HG03139 (cell line): ENCODE measurements at regions not wholly inside any gene's neighbourhood (a gene's known extent, or its start where the extent isn't known, plus 50 kb on each side); places are given as distances from the start of the nearest gene placed in this dataset.

ENCODE experiments used
- ATAC-seq: cut with Tn5 transposase; IDR thresholded peaks from one replicate; pipeline ENCODE4 v1.9.1; 2021; ENCODE audit not compliant: unreplicated experiment

DNA sequence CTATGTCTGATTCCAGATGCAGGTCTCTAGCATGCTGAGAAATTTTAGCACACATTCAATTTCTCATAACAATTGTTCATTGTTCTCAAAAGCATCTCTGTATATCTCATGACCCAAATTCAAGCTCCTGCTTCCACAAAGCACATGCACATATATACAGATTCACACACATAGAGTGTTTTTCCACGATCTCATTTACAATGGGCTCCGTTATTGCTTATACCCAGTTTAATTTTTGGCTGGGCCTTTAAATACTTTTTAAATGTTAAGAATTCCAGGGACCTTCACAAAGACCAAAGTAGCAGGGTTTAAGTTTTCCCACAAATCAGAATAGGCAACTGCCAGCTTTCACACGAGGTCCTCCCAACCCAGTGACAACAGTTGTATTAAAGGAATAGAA lies 333.5 kb upstream of the SEMA6D start:
- no peak for ATAC-seq

- ATAC-seq = no peak
Observed at GRCh38 chr15:47384341-47384740, 333.0 kb upstream of the SEMA6D start.

DNA sequence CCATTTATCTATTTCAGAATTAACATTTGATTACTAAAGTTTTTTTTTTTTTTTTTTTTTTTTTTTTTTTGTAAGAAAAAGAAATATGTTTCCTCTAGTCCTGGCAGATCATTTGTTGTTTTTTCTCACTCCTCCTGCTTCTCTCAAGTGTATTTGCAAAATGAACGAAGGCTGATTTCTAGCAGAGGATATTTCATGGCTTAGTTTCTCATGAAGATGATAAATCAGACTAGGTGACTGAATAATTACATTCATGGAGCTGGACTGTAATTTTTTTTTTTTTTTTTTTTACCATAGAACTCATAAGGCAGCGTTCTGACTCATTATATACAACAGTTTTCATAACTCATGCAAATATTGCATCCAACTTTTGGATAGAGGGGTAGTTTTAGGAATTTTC lies 332.5 kb upstream of the SEMA6D start:
- no peak for ATAC-seq

- ATAC-seq = no peak
Observed at GRCh38 chr15:47386459-47386858, 330.8 kb upstream of the SEMA6D start.

DNA sequence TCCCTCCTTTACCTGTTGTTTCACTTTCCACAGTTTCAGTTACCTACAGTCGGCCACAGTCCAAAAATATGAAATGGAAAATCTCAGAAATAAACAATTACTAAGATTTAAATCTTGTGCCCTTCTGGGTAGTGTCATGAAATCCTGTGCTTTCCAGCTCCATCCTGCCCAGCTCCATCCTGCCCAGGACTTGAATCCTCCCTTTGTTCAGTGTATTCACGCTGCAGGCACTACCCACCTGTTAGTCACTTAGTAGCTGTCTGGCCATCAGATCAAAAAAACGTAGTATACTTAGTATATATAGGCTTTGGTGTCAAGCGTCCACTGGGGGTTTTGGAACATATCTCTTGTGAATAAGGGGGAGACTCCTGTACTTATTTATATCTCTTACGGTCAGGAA lies 329.0 kb upstream of the SEMA6D start:
- ATAC-seq = no peak

DNA sequence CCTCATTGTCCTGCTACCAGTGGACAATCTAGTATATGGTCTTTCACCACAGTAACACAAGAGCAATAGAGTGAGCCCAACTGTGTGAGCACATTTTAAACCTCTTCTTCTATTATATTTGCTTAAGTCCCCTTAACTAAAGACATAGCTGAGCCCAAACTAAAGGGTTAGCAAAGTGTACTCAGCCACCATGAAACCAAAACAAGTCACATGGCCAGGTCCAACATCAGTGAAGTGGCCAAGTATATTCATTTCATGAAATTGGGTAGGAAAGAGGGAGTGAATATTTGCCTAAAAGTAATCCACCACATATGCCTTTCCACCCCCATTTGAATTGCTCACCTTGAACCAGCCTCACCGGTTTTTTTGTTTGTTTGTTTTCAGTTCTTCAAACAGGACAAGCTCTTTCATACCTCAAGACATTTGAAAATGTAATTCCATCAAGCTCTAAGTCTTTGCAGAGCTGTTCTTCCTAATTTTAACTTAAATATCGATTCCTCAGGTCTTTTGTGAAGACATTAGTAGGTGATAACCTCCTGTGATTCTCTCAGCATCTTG lies 327.0 kb upstream of the SEMA6D start:
- no peak for ATAC-seq

DNA sequence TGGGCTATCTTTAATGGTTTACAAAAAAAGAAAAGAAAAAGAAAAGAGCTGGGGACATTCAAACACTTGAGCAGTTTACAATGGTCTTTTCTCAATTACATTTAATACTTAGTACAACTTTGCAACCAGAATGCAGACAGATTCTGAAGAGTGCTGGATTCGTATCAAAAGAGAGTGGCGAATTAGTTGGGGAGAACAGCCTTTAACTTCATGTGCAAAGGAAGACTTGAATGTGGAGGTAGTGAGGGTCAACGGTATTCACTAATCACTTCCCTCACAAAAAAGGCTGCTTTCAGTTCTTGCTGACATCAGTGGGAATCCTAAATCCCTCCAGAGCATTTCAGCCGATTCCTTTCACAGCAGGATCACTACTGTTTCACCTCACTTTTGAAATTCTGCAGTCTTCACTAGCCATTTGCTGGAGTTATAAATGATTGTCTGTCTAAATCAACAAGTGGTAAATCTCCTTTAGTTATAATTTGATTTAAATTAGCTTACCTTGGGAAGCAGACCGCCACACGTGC lies 323.0 kb upstream of the SEMA6D start:
- no peak for ATAC-seq

DNA sequence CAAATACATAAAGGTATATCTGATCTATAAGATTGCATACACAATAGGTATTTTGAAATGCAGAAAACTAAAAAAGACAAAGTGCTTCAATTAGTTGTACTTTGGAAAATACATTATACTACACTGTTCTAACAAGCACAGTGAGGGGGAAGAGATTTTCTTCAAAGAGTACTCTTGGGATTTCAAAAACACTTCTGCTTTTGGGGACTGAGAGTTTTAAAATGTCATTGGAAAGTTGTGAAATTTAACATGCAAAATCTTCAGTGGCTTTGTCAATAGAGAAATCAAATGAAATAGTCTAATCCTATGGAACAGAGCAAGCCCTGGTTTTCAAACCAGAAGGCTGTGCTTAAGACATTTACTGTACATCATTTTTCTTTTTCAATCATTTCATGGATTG lies 322.2 kb upstream of the SEMA6D start:
- no peak for ATAC-seq

- no peak for ATAC-seq
Observed at GRCh38 chr15:47397655-47398054, 319.6 kb upstream of the SEMA6D start.

GRCh38 chr15:47398132-47398531 lies 319.2 kb upstream of the SEMA6D start:
- no peak for ATAC-seq

DNA sequence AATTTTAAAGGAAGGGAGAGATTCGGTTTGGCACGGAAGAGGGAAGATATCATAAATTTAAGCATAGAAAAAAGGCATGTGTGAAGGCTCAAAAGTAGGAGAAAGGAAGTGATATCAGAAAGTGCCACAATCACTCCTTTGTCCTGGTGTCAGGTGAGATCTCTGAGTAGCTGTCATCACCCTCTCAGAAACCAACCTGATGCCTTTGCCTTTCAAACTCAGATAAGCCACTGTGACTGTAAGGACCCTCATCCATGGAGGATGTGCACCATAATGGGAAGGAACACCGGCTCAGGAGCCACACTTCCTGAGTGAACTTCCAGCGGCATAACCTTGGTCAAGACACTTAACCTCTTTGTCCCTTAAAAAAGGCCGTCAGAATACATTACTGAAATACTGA lies 318.7 kb upstream of the SEMA6D start:
- no peak for ATAC-seq

DNA sequence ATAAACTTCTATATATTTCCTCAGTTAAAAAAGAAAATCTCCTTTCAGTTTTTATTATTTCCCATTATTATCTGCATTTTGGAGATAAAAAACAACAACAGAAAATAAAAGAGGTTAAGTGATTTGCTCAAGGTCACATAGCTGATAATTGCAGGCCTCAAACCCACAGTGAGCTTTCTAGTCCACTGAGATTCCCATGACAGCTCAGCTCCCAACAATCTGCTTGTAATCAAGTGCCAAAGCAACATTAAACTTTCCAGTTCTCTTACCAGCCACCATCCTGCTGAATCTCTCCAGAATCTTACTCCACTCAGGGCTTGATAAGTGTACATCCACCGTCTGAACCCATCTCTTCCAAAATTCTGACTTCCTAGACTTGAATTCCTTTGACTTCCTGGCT lies 318.2 kb upstream of the SEMA6D start:
- ATAC-seq = no peak

DNA sequence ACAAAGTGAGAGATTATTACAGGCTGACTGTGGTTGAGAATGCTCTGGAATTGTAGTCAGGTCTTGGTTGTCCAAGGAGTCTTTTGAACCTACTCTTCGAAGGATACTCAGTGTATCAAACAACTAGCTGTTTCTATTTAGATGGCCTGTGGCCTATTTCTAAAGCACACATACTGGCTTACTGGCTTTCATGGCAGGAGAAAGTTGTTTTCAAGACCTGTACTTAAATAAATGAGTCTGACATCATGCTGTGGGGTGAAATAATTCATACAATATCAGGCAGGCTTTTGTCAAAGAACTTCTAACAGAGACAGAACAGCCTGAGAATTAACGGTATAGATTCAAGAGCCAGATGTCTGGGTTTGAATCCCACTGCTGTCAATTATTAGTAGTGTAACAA lies 316.7 kb upstream of the SEMA6D start:
- ATAC-seq = no peak

DNA sequence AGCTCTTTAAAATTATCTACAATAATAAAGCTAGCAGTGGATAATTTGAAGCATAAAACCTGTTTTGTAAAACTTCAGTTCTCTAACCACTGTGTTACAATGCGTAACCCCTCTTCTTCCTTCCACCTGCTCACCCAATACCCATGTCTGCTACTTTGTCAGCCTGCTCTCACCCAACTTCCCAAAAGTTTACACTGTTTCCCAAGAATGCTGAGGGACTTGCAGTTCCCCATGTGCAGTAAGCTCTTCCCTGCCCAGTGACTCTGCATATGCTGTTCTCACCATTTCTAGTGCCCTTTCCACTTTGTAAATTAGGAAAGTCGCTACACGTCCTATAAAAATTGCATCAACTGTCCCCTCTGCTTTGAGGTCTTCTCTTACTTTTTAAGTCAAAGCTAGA lies 315.9 kb upstream of the SEMA6D start:
- no peak for ATAC-seq

- no peak for ATAC-seq
Observed at GRCh38 chr15:47402829-47403228, 314.5 kb upstream of the SEMA6D start.

DNA sequence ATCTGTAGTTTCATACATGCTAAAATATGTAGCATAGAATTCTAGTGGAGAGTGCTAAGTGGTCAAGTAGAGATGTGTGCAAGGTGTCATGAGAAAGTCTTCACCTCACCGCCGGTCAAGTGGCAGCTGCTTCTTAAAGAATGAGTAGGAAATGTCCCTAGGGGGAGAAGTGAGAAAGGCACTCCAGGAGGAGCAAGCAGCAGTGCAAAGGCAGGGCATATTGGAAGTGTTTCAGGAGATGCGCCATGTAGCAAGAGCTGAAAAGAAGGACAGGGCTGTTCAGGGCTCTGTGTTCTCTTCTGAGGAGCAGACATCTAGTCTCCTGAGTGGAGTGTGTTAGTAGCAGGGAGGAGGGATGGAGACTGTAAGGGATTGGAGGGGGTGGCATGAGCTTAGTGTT lies 312.4 kb upstream of the SEMA6D start:
- no peak for ATAC-seq

DNA sequence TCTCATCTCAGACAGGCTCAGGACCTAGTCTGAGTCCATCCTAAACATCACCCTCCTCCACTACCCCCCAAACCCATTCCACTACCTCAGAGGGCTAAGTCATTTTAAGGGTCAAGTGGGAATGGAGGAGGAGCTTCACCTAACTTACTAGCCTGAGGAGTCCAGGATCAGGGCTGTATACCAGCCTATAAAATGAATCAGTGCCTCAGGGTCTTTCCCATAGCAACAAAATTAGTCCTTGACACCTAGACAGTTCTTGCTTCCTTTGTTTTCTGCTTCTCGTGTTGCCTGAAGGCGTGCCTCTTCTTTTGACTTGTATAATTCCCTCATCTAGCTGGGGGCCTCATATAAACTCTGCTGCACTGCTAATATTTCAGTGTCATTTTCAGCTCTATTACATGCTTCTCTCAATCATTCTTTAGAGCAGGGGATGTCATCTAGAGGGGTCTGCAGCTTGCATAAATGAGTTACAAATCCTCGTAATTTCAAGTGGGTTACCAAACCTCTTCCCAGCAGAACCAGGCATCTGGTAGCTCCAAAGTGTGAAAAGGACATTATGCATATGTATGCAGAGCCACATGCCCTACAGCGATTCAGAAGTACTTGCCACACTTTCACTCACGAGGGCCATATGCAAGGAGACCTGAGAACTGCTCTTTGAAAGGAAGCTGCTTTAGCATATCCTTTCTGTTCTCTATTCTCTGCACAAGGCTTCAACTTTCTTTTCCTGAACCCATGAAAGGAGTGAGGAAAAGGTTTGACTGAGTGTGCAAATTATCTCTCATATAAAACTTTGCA lies 311.7 kb upstream of the SEMA6D start:
- ATAC-seq = no peak

- ATAC-seq = no peak
Observed at GRCh38 chr15:47407692-47408091, 309.6 kb upstream of the SEMA6D start.

GRCh38 chr15:47409038-47409437 lies 308.3 kb upstream of the SEMA6D start:
- ATAC-seq = no peak

- no peak for ATAC-seq
Observed at GRCh38 chr15:47409600-47409999, 307.7 kb upstream of the SEMA6D start.

DNA sequence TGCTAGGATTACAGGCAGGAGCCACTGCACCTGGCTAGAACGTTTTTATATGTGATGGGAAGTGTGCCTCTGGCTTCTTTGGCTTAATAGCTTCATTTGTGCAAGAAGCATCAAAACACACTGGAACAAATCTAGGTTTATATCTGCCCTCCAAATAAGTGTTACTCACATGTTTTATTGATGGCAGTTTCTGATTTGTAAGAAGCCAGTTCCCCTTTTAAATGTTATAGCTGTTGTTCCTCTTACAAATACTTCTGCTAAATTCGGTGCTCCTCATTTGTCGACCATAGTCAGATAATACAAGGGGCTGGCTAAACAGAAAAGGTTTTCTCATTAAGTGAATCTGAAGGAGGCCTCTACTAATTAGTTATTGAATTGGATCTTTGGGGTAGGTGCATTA lies 307.1 kb upstream of the SEMA6D start:
- no peak for ATAC-seq

GRCh38 chr15:47411733-47412132 lies 305.6 kb upstream of the SEMA6D start:
- ATAC-seq = no peak

DNA sequence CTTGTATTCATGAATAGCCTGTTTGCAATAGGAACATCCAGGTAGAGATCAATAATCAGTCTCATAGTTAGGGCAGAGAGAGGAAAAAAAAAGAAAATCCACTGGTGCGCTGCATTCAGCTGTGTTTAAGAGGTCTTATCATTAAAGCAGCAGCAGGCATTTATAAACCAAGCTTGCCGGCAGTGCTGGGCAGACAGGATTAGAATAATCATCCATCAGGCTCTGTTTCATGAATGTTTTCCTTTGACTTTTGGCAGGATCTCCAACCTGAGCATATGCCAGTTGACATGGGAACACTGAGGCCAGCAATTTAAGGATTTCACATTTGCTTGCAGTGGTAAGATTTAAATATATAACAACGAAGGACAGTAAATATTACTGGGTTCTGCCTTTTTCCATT lies 305.2 kb upstream of the SEMA6D start:
- no peak for ATAC-seq
